NCI-H2171 (cell line): ENCODE measurements at regions not wholly inside any gene's neighbourhood (a gene's known extent, or its start where the extent isn't known, plus 50 kb on each side); places are given as distances from the start of the nearest gene placed in this dataset.
"Not testable (repeated sequence)": the region's sequence is repeated elsewhere in the genome, so short reads cannot be mapped to it uniquely, and the experiment has no call there.

ENCODE experiments used
- DNase-seq: peaks from one replicate; lab custom pipeline; 2025; lab: John Stamatoyannopoulos, UW

DNA sequence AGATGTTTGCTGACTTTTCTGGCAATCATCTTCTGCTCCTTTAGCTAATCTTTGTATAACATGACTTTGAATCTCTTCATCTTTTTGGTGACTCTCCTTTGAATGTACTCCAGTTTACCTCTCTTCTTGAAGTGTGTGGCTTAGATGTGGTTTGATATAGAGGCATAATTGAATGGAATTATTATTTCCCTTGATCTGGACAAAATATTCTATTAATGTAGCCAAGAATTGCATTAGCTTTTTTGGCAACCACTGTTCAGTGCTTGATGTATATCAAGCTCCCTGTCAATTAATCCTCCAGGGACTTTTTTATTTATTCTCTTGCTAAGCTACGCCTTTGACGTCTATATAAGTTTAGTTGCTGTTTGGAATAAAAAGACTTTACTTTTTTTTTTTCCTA is 490.8 kb downstream of the PCDH20 start:
- DNase-seq = no peak

DNA sequence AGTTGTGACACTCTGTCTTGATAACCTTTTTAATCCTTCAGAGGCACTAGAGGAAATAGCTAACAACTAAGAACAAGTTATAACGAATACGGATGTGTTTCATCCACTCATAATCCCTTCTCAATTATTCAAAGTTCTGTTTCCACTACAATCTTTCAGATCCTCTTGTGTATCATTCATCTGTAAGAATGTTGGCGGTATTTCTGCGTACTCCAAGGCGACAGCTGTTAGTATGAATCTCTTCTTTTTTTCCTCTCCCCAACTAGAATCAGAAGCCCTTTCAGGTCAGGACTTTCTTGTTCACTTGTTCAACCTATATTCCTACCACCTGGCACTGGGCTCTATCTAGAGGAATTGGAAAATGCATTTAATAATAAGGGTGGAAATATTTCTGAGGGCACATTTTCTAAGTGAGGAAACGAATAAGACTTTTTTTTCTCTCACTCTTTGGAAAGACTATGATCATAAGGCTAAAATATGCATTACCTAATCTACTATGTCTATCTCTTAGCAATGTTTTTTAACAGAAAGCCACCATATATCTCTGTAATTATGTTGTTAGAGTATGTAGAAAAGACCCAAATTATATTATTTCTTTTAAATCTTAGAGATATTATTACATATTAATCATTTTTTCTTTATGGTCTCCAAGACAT is 492.9 kb downstream of the PCDH20 start:
- no peak for DNase-seq

DNA sequence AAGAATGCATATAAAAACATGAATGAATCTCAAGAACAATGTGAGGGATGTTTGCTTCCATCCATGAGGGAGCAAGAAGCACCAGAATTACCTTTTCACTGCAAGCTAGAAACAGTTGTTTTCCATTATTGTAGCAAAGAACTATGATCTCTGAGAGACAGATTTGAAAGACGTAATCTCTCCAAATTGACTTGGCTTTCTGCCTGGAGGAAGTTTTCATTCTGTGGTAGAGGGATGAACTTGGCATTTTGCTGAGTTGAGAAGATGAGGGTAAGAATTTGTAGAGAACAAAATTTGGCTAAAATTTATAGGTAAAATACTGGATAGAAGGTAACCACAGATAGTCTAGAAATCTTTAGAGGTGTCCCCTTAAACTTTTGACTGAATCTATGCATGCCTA is 496.8 kb downstream of the TDRD3 start:
- no peak for DNase-seq

DNA sequence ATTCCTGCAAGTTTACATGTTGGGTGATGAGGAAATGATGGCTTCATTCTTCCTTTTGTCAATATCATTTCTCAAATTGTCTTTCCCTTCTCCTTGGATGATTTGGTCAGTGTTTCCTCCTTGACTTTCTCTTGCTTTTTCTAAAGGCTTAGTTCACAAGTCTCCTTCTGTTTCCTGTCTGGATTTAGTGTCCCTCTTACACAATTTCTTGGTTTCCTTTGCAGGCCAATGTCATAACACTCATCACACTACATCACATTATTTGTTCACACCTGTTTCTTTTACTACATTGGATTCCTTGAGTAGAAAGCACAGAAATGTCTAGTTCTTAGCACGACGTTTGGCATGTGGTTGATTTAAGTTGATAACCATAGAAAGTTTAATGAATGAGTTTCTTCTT is 490.7 kb downstream of the TDRD3 start:
- DNase-seq = no peak

DNA sequence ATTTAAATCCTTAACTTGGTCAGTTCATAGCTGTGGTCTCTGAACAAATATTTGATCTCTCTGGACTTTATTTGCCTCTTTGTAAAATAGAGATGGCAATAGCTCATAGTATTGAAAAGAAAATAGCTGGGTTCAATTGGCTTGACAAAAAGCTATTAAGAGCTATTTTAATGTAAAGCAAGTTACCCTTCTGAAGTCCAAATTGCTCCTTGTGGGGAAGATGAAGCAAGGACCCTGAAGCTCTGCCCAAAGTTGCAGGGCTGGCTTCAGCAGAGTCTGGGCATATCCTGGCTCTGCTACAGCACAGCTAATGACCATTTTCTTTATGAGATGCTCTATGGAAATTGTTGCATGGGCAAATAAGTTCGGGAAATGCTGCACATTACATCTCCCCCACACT is 484.5 kb downstream of the TDRD3 start:
- DNase-seq = no peak

DNA sequence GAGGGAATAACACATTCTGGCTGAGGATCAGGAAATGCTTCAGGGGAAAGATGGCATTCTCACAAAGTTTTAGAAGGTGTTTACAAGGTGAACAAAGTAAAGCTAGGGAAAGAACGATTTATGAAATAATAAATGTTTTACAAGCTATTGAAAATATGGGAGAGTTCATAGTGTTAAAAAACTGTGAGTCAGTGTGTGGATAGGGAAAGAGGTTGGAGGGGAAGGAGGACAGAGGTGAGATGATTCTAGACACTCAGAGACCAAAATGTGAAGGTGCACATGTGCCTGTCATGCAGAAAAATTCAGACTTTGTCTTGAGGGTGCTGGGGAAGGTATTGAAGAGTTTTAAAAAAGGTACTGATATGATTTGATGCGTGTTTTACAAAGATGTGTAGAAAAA is 476.1 kb downstream of the TDRD3 start:
- DNase-seq = no peak

DNA sequence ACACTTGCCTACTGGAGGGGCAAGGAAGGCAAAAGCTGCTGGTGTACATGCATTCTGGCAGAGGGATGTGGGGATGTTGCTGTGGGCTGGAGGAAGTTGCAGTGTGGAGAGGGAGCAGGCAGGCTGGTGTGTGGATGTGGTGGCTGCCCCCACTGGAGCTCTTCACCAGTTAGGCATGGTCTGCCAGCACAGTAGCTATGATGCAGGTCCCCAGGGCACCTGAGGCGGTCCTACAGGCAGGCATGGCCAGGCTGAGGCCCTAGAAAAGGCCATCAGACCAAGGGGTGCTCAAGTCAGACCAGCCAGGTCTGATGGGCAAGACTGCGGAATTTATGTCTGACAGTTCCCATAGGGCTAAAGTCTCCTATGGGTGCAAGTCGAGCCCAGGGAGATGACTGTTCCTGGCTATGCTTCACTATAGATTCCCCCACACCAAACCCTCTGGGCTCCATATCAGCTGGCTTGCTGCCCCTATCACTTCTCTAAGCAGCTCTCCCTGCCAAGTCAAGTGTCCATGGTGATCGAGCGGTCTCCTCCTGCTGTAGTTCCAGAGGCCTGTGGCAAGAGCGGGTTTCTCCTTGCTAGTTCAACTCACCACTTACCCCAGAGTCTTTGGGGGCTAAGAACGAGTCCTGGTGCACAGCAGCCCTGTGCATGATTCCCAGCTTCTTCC is 473.1 kb downstream of the TDRD3 start:
- DNase-seq = no peak

DNA sequence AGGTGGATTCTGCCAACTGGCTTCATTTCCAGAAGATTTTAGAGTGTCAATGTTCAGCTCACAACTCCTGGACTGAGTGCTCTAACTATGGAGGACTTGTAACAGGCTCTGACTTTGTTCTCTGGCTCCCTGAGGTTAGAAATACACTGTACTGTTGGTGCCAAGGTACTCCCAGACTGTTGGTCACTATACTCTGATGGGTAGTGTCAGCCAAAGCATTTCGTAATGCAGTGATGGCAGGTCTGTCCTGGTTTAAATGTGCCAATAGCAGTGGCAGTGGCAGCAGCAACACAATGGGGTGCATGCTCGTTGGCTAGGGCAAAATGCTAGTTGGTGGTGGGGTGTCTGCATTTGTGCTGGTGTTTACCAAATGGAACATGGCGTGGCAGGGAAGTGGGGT is 472.2 kb downstream of the TDRD3 start:
- DNase-seq = no peak

DNA sequence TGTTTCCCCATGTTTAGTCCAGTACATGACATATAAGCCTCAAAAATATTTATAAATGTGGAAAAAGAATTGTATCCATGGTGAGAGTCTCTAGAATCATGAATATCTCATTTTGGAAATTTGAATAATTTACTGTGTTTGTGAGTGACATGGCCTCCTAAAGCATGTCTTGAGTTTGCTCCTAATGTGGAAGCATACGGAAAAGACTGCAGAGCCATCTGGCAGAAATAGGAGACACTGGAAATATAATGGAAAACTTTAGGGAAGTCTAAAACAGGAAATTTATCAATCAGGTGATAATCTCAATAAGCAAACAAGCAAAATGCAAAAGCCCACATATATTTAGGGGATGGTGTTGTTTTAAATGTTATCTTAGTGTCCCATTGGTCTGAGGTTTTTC is 465.0 kb downstream of the TDRD3 start:
- no peak for DNase-seq

DNA sequence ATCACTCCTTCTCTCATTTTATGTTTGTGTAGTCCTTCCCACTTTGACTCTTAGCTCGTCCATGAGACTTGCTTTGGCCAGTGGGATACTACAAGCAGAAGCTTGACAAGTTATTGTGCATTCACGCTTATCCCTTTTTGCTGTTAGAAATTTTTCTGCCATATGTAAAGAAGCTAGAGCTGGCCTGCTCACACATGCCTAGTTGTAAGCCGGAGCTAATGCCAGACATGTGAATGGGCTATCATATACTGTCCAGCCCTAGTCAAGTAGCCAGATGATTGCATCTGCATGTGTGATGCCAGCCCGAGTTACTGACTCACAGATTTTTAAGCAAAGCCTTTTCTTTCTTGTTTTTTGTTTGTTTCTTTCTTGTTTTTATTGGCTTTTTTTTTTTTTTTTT is 460.7 kb downstream of the TDRD3 start:
- DNase-seq = no peak

DNA sequence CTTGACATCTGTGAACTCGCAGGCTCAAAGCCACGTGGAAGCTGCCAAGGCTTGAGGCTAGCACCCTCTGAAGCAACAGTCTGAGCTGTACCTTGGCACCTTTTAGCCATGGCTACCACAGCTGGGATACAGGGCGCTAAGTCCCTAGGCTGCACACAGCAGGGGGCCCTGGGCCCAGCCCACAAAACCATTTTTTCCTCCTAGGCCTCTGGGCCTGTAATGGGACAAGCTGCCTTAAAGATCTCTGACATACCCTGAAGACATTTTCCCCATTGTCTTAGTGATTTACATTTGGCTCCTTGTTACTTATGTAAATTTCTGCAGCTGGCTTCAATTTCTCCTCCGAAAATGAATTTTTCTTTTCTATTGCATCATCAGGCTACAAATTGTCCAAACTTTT is 455.9 kb downstream of the TDRD3 start:
- no peak for DNase-seq

DNA sequence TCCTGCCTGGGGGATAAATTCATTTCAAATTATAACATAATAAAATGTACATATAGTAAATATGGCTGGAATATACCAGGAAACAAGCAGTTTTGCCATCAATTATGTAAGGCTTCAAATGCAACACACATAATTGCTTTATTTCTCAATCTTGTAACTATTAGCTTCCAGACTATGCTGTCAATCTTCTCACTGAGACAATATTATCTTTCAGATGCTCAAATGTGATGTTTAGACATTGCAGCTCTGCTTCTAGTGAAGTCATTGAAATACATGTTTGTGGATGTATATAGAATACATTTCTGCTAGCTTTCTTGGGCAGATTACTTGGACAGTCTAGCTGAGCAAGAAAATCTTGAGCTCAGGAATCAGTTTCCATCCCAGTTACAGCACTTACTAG is 454.4 kb downstream of the TDRD3 start:
- DNase-seq = no peak

DNA sequence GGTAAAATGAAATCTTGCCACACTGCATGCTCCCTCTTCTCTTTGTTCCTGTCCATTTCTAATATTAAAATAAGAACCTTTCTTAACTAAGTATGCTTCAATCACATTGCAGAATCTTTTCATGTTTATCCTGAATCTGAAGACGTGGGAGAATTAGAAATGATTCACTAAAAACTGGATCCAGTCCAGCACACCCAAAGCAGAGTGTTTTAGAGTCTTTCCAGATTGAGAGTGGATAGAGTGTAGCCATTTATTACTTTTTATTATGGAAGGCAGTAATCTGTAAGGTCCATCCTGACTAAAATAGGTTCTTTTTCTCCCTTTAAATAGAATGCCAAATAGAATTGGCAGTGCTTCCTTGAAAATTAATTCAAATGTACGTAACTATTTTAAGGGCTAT is 453.5 kb downstream of the TDRD3 start:
- DNase-seq = no peak

DNA sequence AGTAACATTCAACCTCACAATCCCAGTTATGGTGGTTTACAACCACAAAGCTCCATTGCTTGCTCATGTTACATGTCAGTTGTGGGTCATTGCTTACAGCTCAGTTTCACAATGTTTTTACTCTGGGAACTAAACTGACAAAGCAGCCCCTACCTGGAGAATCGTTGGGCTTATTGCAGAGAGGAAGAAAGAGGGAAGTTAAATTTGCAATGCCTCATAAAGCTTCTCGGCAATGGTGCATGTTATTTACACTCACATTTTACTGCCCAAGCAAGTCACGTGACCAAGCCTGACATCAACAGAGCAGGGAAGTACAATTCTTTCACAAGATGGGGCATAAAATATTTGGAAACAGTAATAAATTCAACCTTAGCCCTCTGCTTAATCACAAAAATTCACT is 441.6 kb downstream of the TDRD3 start:
- DNase-seq = no peak

DNA sequence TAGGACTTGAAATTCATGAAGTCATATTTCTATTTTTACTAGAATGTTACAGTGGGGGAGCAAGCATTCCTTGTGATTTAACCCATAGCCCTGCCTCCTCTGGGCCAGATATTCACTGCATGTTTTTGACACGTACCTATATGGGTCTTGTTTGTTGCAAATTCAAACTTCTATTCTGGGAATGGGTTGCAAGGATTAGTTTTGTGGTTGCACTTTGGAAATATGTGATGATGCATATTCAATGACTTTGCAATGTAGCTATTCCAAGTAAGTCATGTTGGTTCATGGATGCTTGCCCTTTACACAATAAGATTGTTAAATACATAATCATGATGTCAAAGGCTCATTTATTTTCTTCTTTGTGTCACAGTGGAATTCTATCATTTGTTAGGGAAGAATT is 440.8 kb downstream of the TDRD3 start:
- no peak for DNase-seq

DNA sequence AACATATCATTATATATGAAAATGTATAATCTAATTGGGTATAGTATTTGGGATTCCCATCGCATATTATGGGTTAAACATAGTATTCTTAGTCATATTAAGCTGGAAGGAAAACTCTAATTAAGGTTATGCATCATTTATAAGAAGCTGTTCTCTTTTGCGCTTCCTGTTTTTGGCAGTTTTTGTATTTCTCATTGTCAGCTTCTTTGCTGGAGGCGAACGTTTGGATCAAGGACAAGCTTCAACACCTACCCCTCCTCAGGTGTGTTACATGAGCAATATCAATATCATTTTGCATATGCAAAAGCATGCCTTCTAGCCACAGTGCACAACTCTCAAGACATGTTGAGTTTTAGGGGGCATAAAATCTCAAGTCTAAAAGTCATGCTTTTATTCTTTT is 439.8 kb downstream of the TDRD3 start:
- no peak for DNase-seq

DNA sequence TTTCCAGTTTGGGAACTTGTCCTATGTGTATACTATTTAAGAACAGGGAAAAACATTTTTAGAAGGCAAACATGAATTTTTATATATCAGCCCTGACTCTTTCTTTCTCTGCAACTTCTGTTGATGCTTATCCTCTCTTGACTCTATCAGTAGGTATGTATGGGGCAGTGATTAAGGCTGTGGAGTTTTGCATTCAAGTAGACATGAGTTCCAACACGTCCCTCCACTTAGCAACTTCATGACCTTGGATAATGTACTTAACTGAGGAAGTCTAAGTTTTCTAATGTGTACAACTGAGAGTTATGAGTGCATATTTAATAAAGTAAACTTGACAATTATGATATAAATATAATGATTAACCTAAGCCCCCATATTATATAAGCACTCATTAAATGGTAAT is 414.6 kb downstream of the TDRD3 start:
- DNase-seq = no peak

DNA sequence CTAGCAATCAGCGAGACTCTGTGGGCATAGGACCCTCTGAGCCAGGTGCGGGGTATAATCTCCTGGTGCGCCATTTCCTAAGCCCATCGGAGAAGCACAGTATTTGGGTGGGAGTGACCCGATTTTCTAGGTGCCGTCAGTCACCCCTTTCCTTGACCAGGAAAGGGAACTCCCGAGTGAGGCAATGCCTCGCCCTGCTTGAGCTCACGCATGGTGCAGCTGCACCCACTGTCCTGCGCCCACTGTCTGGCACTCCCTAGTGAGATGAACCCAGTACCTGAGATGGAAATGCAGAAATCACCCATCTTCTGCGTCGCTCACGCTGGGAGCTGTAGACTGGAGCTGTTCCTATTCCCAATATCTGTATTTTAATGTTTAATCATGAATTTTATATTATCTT is 408.6 kb downstream of the TDRD3 start:
- DNase-seq = not testable (repeated sequence)

DNA sequence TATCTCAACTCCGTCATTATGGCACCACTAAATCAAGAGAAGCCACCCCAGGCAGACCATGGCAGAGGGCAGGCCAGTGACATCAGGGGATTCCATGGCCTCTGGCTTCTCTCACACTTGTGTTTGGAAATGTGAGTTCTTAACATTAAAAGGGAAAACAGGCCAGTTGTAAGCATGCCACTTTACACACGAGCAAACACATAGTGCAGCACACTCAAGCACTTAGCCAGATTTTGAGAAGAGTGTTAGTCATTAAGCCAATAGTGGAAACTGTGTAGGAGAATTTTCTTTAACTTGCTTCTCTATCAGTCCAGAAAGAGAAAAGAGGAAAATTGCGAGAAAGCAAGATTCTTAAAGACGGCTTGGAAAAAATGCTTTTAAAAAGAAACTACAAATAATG is 401.5 kb downstream of the TDRD3 start:
- no peak for DNase-seq

DNA sequence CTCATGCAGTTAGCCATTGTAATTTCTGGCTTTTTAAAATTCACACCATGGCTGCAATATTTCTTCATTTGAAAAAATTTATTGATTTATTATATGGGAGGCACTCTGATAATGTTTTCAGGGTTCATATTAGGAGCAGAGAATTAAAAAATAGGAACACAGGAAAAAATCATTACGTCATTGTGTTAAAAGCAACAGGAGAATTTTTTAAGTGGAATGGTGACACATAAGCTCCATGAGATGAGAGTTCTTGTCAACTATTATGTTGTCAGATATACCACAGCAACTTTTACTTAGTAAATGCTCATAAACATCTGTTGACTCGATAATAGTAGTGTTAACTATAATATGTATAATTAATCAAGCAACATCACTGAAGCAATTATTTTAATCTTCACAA is 400.1 kb downstream of the TDRD3 start:
- DNase-seq = no peak

DNA sequence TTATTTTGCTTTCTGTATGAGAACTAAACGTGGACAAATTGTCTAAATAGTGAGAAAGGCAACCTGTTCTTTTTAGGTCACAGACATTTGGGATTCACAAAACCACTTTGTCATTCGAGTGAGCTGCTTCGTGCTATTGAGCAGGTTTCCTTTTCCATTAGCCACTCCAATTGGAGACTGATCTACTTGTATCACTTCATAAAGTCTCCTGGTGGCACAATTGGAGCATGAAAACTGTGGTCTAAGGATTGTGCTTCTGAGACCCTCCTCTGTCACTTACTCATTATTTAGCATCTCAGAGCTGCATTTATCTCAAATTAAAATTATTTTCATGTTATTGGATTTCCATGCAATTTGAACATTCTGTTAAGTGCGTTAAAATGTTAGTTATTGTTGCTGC is 397.7 kb downstream of the TDRD3 start:
- DNase-seq = no peak

DNA sequence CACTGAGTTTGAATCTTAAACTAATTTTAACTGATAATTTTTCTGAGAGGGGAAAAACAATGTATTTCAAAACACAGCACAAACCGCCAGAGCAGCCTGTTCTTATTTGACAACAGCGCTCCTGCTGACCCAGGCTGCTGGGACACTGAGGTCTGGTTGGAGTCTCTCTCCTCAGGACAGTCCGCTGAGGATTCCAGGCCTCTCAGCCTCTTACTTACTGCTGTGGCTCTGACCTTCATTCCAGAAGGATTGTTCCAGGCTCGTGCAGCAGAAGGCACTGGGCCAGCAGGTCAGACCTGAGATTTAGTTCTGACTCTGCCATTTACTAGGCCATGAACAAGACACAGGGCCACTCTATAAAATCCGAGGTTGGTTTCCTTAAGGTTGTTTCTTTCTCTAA is 393.6 kb downstream of the TDRD3 start:
- no peak for DNase-seq

DNA sequence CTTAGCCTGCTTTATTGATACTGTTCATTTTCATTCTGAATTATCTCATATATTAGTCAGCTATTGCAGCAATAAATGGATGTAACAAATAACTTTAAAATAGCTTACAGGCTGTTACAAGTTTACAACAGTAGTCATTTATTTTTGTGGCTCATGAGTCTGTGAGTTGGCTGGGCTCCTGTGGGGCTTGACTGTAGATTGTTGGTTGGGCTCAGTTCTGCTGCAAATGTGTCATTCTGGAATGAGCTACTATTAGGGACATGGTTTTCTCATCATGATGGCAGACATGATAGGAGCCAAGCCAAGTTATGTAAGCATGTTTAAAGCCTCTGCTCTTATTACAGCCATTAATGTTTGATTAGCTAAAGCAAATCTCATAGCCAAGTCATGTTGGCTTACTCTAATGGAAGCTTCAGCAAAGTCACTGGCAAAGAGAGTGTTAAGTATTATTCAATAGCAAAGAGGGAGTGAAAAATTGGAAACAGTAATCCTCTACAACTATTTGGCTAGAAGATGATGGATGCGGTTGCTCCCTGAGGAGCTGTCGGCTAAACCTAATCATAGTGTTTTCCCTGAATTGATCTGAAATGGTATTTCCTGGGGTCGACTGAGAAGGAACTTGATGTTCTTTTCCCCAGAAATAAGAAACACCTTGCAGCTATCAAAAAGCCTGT is 391.3 kb downstream of the TDRD3 start:
- no peak for DNase-seq

DNA sequence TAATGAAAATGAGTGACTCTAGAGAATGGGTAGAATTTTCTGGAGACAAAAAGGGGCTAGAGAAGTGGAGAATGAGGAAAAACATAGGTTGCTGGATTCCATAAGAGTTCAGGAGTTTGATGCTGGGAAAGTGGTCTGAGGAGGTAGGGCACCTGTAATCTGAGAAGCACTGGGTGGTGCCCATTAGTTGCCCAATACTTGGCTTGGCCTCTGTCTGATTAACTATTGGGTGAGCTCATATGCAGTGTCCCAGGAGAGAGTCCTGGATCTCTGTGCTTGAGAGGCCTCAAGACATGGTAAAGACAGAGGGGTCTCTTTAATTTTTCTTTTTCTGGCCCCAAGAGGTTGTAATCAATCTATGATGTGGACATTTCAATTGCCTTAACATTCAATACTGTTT is 390.1 kb downstream of the TDRD3 start:
- DNase-seq = no peak
